Activated T-helper 17 cell treated with anti-CD3 and anti-CD28 coated beads, Interleukin-2, amount 50 U/mL, for 72 hours (primary cell): ENCODE measurements at regions not wholly inside any gene's neighbourhood (a gene's known extent, or its start where the extent isn't known, plus 50 kb on each side); places are given as distances from the start of the nearest gene placed in this dataset.
"Not testable (repeated sequence)": the region's sequence is repeated elsewhere in the genome, so short reads cannot be mapped to it uniquely, and the experiment has no call there.

Experiments
- ATAC-seq: fragments of 150-1000 bp; cut with Tn5 transposase; replicated peaks from 2 replicates; pipeline ENCODE4 v1.10.0; 2021; ENCODE audit warnings: mild to moderate bottlenecking, moderate library complexity
- H3K27ac Mint-ChIP-seq: one replicate; pipeline ENCODE4 v1.8.0; 2022; ENCODE audit warnings: mixed read lengths
- H3K27me3 Mint-ChIP-seq: one replicate; pipeline ENCODE4 v1.8.0; 2022; ENCODE audit warnings: mixed read lengths
- H3K36me3 Mint-ChIP-seq: one replicate; pipeline ENCODE4 v1.8.0; 2022; ENCODE audit warnings: low read depth, mild to moderate bottlenecking, mixed read lengths
- H3K4me1 Mint-ChIP-seq: one replicate; pipeline ENCODE4 v1.8.0; 2022; ENCODE audit warnings: mixed read lengths
- H3K4me3 Mint-ChIP-seq: one replicate; pipeline ENCODE4 v1.8.0; 2022; ENCODE audit warnings: mild to moderate bottlenecking, mixed read lengths
- H3K9me3 Mint-ChIP-seq: one replicate; pipeline ENCODE4 v1.8.0; 2022; ENCODE audit warnings: mixed read lengths

DNA sequence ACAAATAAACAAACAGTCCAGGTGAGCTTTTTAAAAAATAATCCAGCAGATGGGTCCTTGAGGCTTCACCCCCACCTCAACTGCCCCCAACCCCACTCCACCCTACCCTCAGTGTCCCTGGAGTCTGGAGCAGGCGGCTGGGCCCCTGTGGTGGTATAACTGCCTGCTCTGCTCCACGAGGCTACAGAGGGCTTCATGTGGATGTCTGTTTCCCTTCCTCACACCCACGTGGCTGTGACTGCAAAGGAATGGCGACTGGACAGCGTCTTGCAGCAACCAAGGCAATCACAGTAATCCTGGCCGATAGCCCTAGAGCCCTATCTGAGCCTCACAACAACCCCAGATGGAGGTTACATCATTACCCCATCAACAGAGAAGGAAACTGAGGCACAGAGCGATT is 76.5 kb downstream of the SLC2A10 start:
- H3K4me3 Mint-ChIP-seq = no peak overlapping the region
- H3K27me3 Mint-ChIP-seq = peaks cover 18% of the 10 kb centered on the region
- H3K27ac Mint-ChIP-seq = no peak overlapping the region
- H3K4me1 Mint-ChIP-seq = no peaks in the 10 kb centered on the region
- no peak for ATAC-seq
- H3K9me3 Mint-ChIP-seq = no peaks in the 10 kb centered on the region
- no peaks in the 10 kb centered on the region for H3K36me3 Mint-ChIP-seq

GRCh38 chr20:46786566-46786965 is 77.1 kb downstream of the SLC2A10 start:
- Mint-ChIP-seq H3K27me3 (peaks cover 18% of the 10 kb centered on the region), H3K9me3 (no peaks in the 10 kb centered on the region), H3K4me3 (no peak overlapping the region), H3K27ac (no peak overlapping the region), H3K36me3 (no peaks in the 10 kb centered on the region), H3K4me1 (no peaks in the 10 kb centered on the region)
- no peak for ATAC-seq

DNA sequence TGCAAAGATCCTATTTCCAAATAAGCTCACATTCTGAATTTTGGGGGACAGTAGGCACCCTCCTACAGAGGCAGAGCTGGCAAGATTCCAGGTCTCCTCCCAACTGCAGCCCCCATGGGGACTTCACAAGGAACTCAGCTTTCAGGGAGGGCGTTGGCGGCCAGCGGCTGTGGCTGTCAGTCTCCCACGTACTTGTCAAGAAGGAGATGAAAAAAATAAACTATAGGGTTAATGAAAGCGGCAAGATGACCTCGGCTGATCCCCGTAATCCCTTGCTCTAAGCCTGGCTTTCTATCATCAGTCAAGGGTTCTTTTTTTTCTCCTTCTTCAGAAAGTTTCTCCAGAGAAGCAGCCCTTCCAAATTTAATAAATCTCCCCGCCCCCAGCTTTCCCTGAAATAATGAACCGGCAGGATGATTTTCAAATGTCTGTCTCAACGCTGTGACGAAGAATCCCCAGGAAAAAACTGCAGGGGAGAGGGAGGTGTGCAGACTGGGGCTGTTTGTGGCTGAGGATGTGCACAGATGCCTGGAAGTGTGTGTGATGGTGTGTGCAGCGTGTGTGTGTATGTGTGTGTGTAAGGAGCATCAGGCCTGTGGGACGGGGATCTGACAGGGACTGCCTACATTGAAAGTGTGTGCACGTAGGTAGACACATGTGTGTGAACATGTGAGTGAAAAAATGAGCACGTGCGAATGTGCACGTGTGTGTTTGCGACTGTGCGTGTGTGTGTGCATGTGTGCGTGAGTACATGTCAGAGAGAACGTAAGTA is 78.7 kb downstream of the SLC2A10 start:
- no peak for ATAC-seq
- H3K4me3 Mint-ChIP-seq = no peak overlapping the region
- H3K36me3 Mint-ChIP-seq = no peaks in the 10 kb centered on the region
- H3K27ac Mint-ChIP-seq = no peak overlapping the region
- no peaks in the 10 kb centered on the region for H3K9me3 Mint-ChIP-seq
- peaks cover 22% of the 10 kb centered on the region for H3K27me3 Mint-ChIP-seq
- H3K4me1 Mint-ChIP-seq = no peaks in the 10 kb centered on the region

GRCh38 chr20:46788763-46789091 is 79.3 kb downstream of the SLC2A10 start:
- not testable (repeated sequence) for H3K4me3 Mint-ChIP-seq, H3K27ac Mint-ChIP-seq, H3K9me3 Mint-ChIP-seq, H3K36me3 Mint-ChIP-seq, H3K4me1 Mint-ChIP-seq, ATAC-seq
- H3K27me3 Mint-ChIP-seq = peaks cover 18% of the 10 kb centered on the region

GRCh38 chr20:46789339-46790028 is 80.0 kb downstream of the SLC2A10 start:
- ATAC-seq = peak; percentile 34
- no peaks in the 10 kb centered on the region for H3K4me1 Mint-ChIP-seq
- H3K27ac Mint-ChIP-seq = no peak overlapping the region
- no peaks in the 10 kb centered on the region for H3K36me3 Mint-ChIP-seq
- peaks cover 24% of the 10 kb centered on the region for H3K27me3 Mint-ChIP-seq
- no peak overlapping the region for H3K4me3 Mint-ChIP-seq
- no peaks in the 10 kb centered on the region for H3K9me3 Mint-ChIP-seq

DNA sequence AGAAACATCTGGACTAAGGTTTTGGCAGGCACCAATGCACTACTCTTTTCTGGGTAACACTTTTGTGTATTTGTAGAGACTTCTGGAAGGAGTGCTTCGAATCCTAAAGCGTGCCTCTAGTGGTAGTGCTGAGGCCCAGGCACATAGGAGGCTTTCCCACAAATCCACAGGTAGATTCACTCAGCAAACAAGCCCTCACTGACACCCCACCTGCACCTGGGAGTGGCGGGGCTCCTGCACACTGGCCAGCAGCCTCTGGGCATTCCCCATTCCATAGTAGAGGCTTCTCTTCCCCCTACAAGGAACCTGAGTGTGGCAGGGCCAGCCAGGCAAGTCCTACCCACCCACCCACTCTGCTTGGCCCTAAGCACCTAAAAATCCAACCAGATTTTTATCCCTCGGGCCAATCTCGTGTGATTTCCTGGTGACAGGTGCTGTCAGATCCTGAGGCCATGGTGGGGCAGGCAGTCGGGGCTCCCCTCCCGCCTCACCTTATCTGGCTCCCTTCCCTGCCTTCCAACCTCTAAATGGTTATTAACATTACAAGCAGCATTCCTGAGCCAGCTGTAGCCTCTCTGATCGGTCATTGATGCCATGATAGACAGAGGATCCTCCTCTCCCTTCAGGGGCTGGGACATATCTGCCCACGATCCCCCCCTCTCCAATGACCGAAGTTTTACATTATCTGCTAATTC is 82.4 kb downstream of the SLC2A10 start:
- H3K4me3 Mint-ChIP-seq = no peak overlapping the region
- H3K27me3 Mint-ChIP-seq = peaks cover 24% of the 10 kb centered on the region
- no peak overlapping the region for H3K27ac Mint-ChIP-seq
- no peaks in the 10 kb centered on the region for H3K9me3 Mint-ChIP-seq
- no peaks in the 10 kb centered on the region for H3K36me3 Mint-ChIP-seq
- no peaks in the 10 kb centered on the region for H3K4me1 Mint-ChIP-seq
- no peak for ATAC-seq

GRCh38 chr20:46797206-46797605 is 87.8 kb downstream of the SLC2A10 start:
- H3K27me3 Mint-ChIP-seq = peaks cover 39% of the 10 kb centered on the region
- H3K9me3 Mint-ChIP-seq = no peaks in the 10 kb centered on the region
- ATAC-seq = no peak
- H3K36me3 Mint-ChIP-seq = no peaks in the 10 kb centered on the region
- no peak overlapping the region for H3K27ac Mint-ChIP-seq
- H3K4me3 Mint-ChIP-seq = no peak overlapping the region
- H3K4me1 Mint-ChIP-seq = no peaks in the 10 kb centered on the region

DNA sequence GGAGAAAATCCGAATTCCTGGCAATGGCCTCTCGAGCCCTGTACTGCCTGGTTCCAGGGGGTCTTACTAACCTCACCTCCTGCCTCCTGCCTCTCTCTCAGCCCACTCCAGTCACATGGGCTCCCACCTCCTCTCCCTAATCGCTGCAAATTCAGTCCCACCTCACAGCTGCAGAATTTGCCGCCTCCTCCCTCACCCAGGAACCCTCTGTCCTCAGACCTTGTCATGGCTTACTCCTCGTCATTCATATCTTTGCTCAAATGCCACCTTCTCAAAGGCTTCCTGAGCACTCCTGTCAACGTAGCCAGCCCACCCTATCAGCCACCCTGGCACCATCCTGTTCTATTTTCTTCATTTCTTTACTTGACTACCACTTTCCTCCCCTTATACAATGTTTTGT is 89.0 kb downstream of the SLC2A10 start:
- Mint-ChIP-seq H3K27me3 (peaks cover 45% of the 10 kb centered on the region), H3K9me3 (no peaks in the 10 kb centered on the region), H3K36me3 (no peaks in the 10 kb centered on the region), H3K4me3 (no peak overlapping the region), H3K27ac (no peak overlapping the region), H3K4me1 (no peaks in the 10 kb centered on the region)
- ATAC-seq = no peak

DNA sequence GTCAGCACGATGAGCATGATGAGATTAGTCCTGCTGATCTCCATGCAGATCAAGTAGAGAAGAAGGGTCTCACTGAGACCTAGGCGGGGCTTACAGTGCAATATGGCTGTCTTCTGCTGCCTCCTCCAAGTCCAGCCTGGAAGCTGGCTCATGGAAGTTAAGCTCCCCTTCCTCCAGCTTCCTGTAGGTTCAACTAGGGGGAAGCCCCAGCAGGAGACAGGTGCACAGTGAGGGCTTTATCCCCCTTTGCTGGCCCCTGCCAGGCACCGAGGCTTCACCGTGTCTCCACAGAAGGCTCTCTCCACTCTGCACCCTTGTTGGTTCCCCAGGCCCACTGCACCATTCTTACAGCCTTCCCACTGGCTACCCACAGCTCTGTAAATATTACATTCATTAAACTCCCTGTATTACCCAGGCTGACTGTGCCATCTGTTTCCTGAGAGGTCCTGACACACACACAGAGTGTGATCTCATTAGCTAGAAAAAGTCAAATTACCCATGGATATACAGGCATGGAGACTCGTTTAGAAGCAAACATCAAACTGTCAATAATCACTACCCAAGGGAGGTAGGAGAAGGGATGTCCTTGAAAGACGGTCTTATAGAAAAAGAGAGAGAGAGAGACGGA is 90.4 kb downstream of the SLC2A10 start:
- Mint-ChIP-seq H3K9me3 (no peaks in the 10 kb centered on the region), H3K27ac (no peak overlapping the region), H3K36me3 (no peaks in the 10 kb centered on the region), H3K4me1 (no peaks in the 10 kb centered on the region), H3K27me3 (peaks cover 43% of the 10 kb centered on the region), H3K4me3 (no peak overlapping the region)
- no peak for ATAC-seq

GRCh38 chr20:46800409-46800804 is 91.0 kb downstream of the SLC2A10 start:
- Mint-ChIP-seq H3K27ac (no peak overlapping the region), H3K4me1 (no peaks in the 10 kb centered on the region), H3K27me3 (peaks cover 44% of the 10 kb centered on the region), H3K36me3 (no peaks in the 10 kb centered on the region), H3K9me3 (no peaks in the 10 kb centered on the region), H3K4me3 (no peak overlapping the region)
- ATAC-seq = no peak

DNA sequence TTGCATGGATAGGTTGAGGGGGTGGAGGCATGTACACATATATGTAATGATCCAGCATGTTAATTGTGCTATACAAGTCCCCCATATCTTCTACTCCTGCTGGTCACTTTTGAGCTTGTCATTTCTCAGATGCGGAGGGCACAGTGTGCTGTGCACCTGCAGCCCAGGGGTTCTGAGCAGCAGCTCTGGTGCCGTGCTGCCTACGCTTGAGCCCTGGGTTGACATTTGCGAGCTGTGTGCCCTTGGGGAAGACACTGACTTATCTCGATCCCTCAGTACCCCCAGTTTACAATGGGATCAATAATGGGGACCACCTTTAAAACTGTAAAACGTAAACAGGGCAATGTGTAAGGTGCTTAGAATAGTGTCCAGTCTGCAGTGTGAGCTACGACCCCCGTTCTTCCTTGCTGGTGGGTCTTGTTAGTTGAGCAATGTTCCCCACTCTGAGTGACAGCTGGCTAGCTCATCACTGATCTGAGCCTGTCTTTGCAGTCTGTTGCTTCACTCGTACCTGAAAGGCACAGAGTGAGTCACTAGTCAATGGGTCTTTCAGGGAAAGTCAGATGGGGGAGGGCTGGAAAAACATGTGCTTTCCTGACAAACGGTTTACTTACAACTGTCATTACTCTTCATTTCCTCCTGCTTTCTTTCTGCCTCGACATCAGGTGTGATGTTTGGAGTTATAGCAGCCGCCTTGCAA is 91.7 kb downstream of the SLC2A10 start:
- H3K27ac Mint-ChIP-seq = no peak overlapping the region
- H3K27me3 Mint-ChIP-seq = peaks cover 46% of the 10 kb centered on the region
- no peaks in the 10 kb centered on the region for H3K4me1 Mint-ChIP-seq
- no peak for ATAC-seq
- H3K9me3 Mint-ChIP-seq = no peaks in the 10 kb centered on the region
- H3K4me3 Mint-ChIP-seq = no peak overlapping the region
- no peaks in the 10 kb centered on the region for H3K36me3 Mint-ChIP-seq

DNA sequence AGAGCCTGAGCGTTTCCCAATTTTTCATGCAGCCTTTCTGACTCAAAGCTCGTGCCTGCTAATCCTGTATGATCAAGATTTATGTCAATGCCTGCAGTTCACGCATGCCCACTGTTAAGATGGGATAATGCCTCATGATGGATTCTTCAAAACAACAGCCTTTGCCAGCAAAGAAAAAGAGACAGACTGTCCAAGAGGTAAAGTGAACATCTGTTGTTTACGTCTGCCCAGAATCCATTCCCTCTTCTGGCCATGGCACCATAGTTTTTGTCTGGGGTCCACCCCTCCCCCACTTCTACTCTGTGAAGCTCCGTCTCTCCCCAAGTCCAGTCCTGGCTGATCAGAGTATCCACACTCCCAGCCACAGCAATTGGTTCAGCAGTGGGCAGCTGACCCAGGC is 91.9 kb upstream of the EYA2 start:
- no peaks in the 10 kb centered on the region for H3K36me3 Mint-ChIP-seq
- H3K4me3 Mint-ChIP-seq = no peak overlapping the region
- no peaks in the 10 kb centered on the region for H3K9me3 Mint-ChIP-seq
- H3K27ac Mint-ChIP-seq = no peak overlapping the region
- ATAC-seq = no peak
- no peaks in the 10 kb centered on the region for H3K4me1 Mint-ChIP-seq
- H3K27me3 Mint-ChIP-seq = peaks cover 46% of the 10 kb centered on the region

DNA sequence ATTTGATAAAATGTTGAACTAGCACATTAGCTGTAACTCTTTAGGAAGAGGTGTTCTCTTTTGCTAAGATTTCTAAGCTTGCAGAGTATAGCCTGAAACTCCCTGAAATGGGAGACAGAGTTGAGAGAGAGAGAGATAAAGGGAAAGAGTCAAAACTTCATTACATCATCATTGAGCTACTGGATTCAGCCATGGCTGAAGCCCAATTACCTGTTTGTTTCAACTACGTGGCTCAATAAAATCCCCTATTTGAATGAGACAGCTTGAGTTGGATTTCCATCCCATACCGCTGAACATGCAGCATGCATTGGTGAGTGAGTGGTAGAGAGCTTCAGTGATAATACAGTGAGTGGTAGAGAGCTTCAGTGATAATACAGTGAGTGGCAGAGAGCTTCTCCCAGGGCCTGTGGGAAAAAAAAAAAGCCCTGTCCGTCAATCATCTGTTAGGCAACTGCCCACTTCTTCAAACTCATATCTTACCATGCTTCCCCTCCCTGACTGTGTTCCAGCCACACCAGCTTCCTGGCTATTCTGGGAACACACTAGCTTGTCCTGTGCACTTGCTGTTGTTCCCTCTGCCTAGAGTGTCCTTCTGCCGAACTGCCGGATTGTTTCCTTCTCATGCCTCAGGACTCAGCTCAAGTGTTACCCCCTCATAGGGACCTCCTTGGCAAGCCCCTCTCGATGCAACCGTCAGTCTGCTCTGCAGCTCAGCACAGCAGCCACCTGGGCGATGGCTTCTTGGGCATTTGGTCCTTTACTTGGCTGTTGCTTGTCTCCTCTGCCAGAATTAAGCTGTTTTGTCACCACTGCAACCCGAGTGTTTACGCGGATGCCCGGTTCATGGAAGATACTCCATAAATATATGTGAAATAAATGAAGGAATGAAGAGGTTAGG is 91.3 kb upstream of the EYA2 start:
- Mint-ChIP-seq H3K27ac (no peak overlapping the region), H3K4me3 (no peak overlapping the region), H3K27me3 (peaks cover 44% of the 10 kb centered on the region), H3K36me3 (no peaks in the 10 kb centered on the region), H3K9me3 (no peaks in the 10 kb centered on the region), H3K4me1 (no peaks in the 10 kb centered on the region)
- no peak for ATAC-seq
